ENCODE measurements at regions not wholly inside any gene's neighbourhood (a gene's known extent, or its start where the extent isn't known, plus 50 kb on each side); places are given as distances from the start of the nearest gene placed in this dataset.

DNA sequence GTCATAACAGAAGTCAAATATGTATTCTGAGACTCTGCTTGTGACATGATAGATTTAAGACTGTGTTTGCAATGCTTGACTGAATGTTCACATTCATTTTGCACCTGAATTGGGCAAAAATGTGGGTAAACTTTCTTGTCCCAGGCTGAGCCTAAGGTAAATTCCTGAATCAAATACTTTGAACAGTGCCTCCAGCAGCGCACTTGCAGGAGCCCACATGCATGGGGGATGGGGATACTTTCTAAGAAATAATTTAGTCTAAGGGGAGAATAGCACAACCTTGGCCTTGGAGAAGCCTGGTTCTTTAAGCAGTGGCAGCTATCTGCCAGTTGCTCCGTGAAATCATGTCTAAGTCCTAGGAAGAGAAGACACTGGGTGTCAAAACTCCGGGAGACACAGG lies 163.5 kb upstream of the EGFLAM start:
- no peak for DNase-seq

DNA sequence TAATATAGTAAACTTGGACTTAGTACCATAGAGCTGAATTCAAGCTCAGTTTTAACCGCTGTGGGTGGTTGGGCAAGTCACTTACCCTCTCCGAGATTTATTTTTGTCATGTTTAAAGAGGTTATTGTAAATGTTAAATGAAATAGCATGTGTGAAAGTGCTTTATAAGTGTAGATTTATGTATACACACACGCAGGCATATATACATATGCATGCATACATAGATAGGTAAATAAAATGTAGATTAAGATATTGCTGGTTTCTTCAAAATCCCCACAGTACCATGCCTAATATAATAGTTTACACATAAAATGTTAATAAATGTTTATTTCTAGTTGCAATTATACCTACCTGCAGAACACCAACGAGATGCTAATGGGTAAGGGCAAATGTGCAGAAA lies 164.5 kb upstream of the EGFLAM start:
- no peak for DNase-seq

DNA sequence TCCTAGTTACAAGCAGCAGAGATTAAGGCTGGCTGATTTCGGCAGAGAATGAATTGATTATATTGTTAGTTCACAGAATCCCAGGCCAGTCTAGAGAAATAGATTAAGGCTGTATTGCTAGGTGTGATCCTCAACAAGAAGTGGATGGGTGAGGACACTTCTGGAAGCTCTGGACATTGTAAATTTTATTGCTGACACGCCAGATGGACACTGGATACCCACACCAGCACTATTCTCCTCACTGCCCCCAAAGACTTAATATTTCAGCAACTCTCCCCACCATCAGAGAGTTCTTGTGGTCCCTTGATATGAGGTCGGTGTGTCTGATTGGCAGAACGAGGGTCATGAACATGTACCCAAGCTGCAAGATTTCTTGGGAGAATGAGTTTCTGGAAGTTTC lies 171.6 kb upstream of the EGFLAM start:
- DNase-seq = no peak

DNA sequence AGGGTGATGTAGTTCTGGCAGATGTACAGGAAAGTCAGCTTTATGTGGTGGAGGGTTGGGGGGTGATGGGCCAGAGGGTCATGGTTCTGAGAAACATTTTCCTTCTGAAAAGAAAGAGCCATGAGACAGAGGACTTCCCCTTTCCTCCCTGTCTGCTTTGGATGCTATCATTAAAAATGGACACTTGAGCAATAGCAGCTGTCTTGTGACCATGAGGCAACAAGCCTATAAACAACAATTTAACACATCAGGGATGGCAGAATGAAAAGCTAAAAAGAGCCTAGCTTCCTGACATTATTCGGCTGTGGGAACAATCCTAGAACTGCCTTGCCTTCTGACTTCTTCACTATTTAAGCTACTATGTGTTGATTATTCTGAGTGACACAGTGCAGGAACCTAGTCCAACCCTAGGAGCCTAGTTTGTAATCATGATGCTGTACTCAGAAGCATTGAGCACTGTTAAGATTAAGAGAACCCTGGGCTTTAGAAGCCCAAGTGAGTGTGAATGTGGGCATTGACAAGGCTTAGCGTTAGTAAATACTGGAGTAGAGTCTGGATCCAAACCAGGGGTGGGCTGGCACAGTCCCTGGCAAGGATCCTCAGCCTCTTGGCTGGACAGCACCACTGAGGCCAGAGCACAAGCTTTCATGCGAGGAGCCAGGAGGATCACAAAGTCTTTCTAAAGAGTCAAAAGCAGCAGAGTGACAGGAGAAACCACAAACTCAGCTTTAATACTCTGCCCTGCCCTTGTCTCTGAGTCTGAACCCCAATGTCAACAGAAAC lies 178.5 kb upstream of the EGFLAM start:
- no peak for DNase-seq

DNA sequence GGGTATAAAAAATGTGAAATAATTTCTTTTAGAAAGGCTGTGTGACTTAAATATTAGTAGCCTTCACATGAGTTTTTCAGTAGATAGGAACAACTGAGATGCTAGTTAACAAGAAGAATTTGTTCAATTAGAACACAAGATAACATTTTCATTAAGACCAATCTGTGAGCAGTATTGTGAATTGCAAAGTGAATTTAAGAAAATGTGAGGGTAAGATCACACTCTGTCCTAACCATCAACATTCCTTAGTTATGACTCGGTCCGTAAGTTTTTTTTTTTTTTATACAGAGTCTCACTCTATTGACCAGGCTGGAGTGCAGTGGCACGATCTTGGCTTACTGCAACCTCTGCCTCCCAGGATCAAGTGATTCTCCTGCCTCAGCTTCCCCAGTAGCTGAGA lies 180.2 kb upstream of the EGFLAM start:
- DNase-seq = no peak

DNA sequence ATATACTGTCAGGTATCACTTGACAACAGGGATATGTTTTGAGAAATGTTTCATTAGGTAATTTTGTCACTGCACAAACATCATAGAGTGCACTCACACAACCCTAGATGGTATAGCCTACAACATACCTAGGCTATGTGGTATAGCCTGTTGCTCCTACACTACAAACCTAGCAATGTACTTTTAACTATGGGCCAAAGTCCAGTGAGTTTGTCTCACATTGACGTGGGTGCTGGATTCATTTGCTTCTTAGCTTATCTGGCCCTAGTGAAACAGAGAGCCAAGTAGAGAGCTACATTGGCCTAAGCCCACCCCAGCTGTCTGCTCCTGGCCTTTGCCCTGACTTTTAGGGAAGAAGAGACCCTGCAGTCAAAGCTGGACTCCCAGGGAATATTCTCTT lies 180.7 kb upstream of the EGFLAM start:
- DNase-seq = no peak

DNA sequence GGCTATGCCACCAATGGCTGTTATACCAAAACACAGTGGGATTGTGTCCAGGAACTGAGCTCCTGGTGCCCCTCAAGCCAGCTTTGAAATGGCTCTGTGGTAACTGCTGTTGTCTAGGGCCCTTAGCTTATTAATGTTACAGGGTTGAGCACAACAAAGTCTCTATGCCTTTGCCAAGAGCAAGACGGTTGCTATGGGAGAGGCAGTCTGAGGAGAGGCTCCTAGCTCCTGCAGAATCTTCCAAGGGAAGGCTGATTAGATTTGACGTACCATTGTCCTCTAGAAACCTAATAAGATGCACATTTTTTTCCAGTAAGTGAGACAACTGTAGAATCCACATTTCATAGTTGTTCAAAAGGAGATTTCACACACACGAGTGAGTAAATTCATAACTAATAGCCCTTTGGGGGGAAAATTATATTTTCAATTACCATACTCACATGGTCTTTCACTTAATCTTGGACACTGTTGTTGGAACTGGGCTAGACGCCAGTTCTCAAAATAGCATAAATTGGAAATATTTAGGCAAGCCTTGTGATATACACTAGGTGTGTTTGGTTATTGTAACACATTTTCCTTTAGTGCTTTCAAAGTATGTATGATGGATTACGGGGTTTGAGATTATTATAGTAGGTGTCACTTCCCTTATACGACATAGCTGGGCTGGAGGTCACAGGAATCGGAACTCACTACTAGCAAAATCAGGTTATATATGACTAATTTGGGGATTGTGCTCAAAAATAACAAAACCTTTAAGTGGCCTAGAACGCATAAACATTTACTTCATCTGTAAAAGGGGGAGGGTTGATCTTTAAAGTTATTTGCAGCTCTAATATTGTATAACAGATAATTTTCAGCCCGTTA lies 186.3 kb upstream of the EGFLAM start:
- no peak for DNase-seq

DNA sequence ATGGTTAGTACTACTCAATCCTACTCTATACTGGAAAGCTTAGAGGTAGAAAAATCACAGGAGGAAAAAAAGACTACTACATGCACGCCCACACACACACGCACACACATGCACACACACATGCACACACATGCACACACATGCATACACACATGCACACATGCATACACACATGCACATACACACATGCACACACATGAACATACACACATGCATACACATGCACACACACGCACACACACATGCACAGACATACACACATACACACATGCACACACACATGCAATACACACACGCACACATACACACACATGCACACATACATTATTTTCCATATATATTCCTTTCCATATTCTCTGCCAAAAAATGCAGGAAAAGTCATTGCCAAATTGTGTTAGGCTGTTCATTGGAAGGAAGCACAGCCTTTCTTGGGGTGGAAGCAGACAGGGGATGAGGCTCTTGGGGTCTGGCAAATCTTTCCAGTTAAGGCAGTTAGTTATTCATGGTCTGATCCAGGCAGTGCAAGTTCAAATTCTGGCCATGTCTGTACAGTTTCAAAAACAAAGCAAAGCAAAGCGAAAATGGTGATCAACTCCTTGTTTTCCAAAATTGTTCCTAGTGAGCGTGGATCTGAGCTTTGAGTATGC lies 187.9 kb upstream of the EGFLAM start:
- DNase-seq = no peak

DNA sequence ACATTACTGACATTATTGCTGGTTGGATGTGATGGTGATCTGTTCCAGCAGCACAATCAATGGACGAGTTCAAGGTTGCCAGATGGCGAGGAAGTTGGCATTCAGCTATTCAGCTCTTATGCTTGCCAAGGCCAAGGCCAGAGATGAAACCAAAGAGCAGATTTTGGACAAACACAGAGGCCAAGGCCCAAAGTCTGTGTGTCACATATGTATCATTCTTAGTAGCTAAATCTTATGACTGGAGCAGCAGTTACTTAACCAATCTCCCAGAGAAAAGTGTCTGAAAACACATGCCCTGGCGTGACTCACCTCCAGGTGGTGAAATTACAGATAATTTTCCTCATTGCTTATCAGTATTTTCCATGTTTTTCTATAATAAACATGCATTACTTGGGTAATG lies 189.0 kb upstream of the EGFLAM start:
- no peak for DNase-seq

DNA sequence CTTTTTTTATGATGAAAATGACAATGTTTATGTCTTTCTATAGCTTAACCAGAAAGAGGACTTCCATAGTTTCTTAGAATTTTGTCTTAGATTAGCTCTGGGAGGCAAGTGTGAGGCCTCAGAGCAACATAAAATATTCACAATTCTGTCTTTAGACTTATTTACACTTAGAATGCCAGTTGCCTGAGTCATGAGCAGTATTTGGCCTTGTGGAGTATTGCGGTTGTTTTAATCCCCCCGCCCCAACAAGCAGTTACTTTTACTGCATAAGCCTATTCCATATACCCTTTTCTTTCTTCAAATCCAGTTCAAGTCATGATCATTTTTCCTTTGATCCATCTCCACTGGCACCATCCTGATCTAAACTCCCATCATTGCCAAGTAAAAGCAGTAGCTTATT lies 198.0 kb upstream of the EGFLAM start:
- DNase-seq = no peak

DNA sequence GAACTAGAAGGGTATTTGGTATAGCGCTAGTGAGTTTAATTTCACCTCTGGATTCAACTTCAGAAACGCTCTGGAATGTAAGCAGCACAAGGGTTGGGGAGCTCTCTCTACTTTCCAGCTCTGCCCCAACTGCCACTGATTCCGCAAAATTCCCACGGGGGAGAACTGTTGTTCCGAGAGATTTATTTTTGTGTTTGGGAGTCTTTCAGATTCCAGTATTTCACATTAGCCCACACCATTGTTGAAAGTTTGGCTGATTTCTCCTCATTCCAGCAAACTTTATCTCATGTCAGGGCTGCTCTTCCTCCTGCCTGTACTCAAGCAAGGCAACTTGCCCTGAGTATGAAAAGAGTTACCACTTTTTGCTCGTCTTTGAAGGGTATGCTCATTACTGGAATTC lies 198.5 kb upstream of the EGFLAM start:
- no peak for DNase-seq

DNA sequence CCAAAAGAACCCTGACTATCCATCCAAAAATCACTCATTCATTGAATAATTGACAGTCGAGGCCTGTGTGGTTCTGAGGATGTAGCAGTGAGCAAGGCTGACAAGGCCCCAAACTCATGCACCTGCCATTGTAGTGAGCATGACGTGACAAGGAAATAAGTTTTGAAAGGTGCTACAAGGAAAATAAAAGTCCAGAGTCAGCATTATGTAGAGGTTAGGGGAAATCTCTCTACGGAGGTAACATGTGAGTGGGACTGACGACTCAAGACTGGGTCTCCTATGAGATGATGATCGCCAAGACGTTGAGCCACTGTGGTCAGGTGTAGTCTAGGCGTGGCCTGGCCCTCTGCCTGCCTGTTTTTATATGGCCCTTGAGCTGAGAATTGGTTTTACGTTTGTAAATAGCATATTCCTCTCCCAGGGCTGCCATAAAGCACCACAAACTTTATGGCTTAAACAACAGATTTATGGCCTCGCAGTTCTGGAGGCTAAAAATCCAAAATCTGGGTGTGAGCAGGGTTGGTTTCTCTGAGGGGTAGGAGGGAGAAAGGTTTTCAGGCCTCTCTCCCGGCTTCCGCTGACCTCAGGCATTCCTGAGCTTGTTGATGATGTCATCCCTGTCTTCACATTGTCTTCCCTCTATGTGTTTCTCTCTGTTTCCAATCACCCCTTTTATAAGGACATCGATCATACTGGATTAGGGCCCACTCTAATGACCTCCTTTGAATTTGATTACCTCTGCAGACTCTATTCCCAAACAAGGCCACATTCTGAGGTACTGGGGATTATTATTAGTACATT lies 206.4 kb upstream of the EGFLAM start:
- no peak for DNase-seq

DNA sequence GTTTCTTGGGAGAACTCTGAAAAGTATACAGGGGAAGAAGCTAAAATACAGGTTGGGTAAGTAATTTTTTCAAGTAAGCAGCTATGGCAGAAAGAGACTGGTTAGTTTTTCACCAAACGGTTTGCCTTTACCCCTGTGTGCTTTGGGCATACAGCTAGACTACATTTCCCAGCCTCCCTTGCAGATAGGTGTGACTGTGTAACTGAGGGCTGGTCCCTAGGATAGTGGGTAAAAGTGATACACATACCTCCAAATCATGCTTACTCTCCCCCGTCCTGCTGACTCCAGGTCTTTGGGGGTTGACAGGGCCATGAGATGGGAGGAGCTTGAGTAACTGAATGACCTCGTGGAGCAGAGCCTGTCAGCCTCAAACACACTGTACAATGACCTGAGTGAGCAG lies 208.6 kb upstream of the GDNF start:
- no peak for DNase-seq

DNA sequence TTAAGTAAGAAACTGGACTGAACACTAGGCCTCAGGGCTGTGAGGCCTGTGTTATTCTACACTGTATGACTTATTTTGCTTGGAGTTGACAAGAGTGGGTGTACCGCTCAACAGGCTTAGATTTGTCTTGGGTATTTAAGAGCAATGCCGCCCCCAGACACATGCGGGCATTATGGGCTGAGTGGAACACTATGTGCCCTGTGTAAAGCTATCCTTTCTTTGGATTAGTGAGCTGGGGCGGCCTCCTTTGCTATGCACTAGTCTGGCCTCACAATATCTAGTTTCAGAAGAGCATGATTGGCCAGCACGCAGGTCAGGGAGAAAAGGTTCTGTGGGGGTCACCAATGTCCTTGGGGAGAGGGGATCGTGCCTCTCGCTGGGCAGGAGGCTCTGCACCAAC lies 206.3 kb upstream of the GDNF start:
- DNase-seq = no peak

DNA sequence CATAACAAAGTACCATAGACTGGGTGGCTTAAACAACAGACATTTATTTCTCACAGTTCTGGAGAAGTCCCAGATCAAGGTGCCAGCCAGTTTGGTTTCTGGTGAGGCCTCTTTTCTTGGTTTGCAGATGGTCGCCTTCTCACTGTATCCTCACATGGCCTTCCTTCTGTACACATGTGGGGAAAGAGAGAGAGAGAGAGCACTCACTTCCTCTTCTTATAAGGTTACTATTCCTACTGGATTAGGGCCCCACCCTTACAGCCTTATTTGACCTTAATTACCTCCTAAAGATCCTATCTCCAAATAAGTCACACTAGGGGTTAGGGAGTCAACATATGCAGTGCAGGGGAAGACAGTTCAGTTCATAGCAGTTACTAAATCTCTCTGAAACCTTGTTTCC lies 205.6 kb upstream of the GDNF start:
- no peak for DNase-seq

DNA sequence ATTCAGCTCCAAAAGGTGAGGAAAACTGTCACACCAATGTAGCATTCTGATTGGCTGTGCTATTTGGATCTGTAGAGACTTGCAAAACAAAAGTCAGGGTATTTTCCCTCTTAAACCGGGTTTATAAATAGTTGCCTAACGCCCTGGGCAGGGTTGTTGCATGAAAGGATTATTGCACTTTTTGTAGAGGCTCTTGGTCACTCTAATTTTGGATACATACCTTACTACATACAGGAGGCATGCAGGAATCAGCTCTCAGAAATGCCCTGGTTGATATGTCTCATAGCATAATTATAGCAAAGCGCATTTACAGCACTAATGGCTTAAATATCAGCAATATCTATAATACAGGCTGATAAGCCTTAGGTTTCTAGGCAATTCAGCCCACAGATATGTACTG lies 200.0 kb upstream of the GDNF start:
- no peak for DNase-seq

DNA sequence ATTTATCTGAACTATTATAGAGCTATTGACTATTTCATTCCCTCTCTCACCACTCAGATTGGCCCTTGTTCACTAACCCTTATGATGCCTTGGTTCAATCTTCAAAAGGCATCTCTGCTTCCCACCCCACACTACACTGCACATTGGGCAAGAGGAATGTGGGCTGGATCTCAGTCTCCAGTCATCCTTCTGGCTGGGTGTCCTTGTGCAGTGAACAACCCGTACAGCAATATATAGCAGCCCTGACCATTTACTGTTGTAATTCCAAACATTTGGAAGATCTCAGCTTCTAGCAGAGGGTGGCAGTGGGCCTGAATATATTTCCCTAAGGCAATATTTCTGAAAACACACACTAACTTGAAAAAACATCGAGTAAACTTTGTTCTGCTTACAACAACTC lies 199.2 kb upstream of the GDNF start:
- DNase-seq = no peak

DNA sequence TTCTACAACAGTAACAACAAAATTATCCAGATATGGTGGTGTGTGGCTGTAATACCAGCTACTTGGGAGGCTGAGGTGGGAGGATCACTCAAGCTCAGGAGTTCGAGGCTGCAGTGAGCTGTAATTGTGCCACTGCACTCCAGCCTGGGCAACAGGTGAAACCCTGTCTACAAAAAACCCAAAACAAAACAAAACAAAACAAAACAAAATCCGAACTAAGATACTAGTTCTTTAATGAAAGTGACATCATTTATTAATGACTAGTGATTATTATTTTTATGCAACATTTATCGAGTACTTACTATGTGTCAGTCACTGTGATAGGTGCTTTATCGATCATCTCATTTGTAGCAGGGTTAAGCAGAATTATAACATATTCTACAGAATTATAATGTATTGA lies 196.9 kb upstream of the GDNF start:
- DNase-seq = no peak

DNA sequence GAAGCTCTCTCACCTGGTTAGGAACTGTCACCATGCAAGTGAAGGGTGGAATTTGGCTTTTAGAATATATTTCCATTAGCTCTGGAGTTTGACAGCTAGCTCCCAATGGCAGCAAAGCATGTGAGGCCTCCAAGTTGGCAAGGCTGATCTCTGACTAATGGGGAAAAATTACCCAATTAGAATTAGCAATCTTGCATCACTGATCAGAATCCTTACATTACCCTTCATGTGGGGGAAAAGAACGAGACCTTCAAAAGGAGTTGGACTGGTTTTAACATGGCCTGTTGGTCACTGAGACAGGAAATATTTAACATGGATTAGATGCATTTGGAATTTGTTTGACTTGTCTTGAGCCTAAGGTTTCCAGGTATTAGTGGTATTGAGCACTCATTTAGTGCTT lies 192.3 kb upstream of the GDNF start:
- no peak for DNase-seq

DNA sequence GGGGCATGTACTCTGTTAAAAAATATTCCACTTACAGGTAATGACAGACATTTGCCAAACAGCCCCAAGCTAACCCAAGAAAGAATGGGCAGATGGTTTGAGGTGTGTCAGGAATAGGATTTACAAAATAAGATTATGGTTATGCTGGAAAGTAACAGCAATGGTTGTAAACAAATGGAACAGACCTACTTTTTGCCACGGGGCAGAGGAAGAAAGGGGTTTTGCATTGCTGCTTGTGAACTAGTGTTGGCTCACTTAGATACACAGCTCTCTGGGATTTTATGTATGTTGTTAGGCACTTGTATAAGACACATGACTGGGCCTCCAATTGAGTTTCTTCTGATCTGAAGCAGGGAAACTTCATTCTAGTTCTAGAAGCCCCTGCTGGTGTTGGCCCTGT lies 191.5 kb upstream of the GDNF start:
- no peak for DNase-seq

DNA sequence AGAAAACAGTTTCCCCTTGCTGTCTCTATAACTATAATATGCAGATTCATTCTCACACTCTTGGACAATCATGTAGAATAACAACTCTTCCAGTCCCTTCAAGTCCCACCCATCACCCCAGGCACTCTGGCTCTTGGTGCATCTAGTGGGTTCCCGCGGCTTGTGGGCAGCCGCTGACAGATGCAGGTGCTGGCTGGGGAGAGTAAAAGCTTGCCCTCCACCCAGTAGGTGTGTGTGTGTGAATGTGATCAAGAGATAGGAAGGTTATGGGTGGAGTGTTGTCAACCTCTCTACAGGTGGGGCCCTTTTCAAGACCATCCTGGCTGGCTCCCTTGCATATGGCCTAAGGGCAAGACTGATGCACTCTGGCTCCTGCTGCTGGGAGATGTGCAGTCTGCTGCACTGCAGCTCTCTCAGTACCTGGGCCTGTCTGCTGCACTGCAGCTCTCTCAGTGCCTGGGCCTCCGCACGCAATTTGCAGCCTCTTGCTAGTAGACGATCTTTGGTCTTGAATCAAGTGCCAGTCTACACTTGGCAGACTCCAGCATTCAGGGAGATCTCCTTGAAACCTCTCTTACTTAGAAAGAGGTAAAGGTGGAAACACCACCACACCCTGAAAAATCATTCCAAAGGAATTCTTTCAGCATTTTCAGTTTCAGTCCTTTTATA lies 189.7 kb upstream of the GDNF start:
- DNase-seq = no peak

DNA sequence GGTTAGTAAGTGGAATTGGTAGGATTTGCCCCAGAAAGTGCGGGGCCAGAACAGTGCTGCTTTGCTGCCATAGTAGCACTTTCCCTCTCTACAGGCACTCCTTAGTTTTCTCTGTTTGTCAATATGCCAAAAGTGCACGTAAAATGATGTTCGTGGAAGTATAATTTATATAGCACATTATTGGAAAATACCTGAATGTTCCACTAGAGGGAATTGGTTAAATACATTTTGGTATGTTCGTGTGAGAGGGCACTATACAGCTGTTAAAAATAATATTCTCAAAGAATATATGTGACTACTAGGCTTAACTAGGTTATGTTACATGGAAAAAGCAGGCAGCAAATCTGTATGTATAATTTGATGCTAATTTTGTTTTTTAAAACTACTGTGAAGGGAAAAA lies 184.0 kb upstream of the GDNF start:
- no peak for DNase-seq

DNA sequence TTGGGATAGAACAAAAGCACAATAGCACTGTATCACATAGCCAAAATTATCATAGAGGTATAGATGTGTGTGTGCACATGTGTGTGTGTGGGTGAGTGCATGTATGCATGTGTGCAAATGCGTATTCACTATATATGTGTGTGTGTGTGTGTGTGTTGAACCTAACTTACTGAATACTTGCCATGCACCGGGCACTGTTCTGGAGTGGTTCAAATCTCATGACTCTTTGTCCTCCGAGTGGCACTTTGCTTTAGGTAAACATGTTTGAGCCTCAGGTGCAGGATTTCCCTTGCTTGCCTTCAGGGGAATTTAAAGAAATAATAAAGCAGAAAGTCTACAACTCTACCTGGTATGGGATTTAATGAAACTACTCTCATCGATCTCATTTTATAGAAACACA lies 183.5 kb upstream of the GDNF start:
- DNase-seq = no peak
